ENCODE measurements at regions not wholly inside any gene's neighbourhood (a gene's known extent, or its start where the extent isn't known, plus 50 kb on each side); places are given as distances from the start of the nearest gene placed in this dataset.
"Not testable (repeated sequence)": the region's sequence is repeated elsewhere in the genome, so short reads cannot be mapped to it uniquely, and the experiment has no call there.

DNA sequence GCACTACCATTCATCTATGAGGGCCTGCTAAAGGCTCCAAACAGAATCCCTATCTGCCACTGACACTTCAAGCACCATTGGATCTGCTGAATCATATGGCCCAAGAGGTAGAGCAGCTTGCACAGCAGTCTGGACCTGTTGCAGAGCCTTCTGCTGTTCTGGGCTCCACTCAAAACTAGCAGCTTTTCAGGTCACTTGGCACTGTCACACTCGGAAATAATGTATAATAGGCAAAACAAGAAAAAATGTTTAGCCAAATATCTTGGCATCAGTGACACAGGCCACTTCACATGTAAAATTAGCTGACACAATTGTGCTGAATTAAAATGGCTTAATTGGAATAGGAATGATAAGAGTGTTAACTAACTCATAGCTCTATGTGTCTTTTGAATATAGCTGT, 1182.9 kb upstream of the LRRTM3 start:
- no peak for ATAC-seq

DNA sequence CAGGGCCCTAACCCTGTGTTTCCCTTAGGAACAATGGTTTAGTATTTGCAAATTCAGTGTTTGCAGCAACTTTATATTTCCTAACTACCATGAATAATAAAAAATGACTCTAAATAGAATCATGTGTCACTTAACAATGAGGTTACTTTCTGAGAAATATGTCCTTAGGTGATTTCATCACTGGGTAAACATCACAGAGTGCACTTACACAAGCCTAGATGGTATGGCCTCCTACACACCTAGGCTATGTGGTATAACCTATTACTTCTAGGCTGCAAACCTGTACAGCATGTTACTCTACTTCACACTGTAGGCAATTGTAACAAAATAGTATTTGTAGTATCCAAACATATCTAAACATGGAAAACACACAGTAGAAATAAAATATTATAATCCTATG, 1174.6 kb upstream of the LRRTM3 start:
- peak; percentile 90 for ATAC-seq

DNA sequence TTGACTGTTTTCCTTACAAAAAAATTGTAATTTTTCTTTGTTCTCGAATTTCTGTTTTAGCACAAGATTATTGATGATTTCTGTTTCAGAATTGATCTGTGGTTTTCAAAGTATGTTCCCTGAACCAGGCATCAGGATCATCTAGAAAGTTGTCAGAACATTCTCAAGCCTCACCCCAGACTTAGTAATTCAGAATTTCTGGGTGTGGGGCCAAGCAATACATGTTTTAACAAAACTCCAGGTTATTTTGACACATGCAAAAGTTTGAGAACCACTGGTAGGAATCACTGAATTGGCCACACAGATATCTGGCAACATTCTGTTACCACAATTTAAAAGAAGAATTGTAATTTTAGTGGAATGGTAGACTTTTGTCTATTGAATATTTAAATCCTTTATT, 1173.9 kb upstream of the LRRTM3 start:
- ATAC-seq, result peak; percentile 45

DNA sequence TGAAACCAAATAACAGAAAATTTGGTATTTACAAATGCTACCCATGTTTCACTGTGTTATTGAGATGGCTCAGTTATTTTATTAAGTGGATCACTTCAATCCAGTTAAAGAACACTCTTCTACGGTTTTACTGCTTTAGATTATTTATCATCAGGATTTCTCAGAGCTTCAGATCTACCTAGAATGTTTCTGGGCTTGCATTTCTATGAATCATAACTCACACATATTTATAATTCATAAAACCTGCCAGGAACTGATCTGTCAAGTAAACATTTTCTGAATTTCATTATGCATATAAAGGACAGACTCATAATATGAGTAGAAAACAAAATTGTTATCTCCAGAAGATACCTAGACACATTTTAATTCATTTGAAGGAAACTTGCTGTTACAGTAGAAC, 1172.3 kb upstream of the LRRTM3 start:
- no peak for ATAC-seq

DNA sequence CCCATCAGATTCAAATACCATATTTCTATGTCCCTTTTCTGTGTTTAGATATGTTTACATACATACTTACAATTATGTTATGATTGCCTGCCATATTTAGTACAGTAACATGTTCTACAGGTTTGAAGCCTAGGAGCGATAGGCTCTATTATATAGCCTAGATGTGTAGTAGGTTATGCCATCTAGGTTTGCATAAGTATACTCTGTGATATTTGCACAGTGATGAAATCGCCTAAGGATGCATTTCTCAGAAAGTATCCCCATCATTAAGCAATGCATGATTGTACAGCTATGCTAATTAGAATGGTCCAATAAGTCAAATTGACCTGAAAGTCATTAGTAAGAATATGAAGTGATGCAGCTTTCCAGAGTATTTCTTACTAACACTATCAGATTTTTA, 1171.7 kb upstream of the LRRTM3 start:
- peak; percentile 74 for ATAC-seq

DNA sequence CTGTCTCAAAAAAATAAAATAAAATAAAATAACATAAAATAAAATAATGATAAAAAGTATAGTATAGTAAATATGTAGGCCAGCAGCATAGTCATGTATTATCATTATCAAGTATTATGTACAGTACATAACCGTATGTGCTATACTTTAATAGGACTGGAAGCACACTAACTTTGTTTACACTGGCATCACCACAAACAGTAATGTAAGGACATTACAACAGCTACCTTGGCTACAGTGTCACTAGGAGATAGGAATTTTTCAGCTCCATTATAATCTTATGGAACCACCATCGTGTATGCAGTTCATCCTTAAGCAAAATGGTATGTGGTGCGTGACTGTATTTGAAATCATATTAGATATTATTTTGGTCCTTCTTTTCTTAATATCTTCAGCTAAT, 1163.5 kb upstream of the LRRTM3 start:
- no peak for ATAC-seq

DNA sequence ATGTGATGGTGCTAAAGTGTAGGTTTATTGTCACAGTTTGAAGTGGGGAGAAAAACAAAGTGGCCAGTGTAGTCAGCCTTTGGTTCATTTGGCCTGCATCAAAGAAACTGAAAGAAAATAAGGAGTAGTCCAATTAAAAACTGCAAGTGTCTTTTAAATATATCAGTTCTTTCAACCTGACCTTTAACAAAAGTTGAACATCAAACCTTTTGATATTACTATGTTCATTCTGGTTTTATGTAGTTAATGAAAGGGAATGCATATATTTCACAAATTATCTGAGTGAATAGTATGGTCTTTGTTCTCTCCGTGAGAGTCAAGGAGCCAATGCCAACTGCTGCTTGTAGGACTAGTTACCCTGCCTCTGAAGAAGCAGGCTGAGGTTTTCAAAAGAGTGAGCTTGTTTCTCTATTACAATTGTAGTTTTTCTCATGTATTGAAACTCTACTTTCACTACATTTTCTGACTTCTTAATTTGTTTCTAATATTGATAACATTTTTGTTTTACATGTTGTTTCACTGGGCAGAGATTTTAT, 1160.8 kb upstream of the LRRTM3 start:
- ATAC-seq, result no peak

DNA sequence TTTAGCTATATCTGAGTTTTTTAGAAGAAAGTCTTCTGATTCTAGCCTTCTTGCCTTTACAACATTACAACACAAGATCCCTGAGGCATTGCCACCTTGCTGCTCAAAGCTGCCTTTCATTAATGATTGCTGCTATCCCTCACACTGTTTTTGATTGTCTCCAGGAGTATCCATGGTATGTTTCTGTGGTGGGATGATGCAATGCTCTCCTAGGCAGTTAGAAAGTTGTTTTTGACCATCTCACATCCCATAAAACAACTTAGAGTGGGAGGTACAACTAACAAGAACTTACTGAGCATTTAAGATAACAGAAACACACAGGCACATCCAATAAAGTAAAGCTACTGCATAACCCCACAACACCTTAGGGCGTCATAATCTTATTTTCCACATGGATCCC, 1156.0 kb upstream of the LRRTM3 start:
- ATAC-seq, result no peak

DNA sequence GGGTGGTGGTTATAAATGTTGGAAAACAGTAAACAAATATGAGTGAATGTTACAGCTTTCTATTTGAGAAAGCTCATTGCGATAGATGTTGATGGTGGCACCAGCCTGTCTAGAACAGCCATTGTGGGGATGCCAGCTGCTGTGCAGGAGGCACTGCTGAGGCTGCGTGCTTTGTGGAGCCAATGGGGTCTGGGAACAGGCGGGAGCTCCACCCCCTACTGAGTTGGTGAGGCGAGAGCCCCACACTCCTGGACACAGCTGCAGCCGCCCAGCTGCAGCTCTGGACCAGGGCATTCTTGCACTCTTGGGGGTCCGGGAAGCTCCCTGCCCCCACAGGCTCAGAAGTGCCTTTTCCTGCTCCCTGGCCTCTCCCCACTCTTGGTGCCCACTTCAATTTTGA, 1147.1 kb upstream of the LRRTM3 start:
- no peak for ATAC-seq

DNA sequence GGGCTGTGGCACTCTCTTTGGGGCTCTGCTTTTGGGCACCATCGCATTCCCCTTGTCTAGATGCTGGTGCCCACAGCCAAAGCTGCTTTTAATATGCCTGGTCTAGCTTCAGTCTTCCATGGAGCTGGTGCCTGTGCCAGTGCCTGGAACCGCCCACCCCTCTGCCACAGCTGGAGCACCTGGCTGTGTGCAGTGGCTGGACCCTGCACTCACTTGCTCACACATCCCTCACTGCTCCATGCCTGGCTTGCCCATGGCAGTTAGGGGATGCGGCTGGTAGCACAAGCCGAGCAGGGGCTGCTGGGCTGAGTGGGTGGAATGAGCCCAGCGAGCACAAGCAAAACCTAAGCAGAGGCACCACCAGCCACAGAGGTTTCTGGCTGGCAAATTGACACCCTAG, 1145.9 kb upstream of the LRRTM3 start:
- no peak for ATAC-seq

DNA sequence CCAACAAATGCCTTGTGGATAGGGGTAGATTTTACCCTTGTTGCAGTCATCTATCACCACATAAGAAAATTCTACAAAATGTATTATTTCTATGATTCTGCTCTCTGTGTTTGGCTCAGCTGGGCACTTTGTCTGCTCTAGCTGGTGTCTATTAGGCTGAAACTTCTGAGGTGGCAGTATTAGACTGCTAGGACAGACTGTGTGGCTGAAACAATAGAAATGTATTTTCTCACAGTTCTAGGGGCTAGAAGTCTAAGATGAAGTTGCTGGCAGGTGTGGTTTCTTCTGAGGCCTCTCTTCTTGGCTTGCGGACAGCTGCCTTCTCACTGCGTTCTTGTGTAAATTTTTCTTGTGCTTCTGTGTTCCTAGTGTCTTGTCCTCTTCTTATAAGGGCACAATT, 1139.6 kb upstream of the LRRTM3 start:
- no peak for ATAC-seq

DNA sequence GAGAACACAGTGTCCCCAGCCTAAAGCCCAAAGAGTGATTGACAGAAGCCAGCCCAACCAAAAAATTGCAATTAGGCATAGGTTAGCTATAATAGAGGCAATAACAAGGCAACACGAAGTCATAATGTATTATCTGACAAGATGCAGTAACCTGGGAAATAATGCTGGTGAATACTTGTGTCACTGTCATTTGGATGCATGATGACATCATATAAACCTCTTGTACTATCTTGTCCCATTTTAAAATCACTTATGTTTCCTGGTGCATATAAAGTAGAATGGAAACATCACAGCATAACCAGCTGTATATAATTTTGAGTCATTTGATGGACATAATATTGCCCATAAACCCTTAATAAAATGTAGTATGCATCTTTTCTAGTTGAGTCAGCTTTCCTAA, 1138.3 kb upstream of the LRRTM3 start:
- ATAC-seq, result no peak

DNA sequence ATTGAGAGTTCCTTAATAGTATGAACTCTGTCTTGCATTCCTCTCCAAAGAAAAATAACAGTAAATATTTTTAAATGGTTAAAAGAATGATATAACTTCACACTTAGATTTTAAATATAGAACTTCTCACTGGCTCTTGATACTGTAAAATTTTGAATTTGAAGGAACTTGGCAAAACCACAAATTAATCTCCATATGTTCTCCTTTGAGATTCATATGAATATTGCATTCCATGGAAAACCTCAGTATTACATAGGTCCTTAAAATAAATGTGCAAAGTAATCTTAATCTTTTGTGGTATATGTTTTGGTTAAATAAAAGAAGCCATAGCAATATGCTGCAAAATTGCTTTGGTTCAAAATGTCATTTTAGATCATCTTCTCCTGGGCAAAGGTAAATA, 1137.6 kb upstream of the LRRTM3 start:
- no peak for ATAC-seq

DNA sequence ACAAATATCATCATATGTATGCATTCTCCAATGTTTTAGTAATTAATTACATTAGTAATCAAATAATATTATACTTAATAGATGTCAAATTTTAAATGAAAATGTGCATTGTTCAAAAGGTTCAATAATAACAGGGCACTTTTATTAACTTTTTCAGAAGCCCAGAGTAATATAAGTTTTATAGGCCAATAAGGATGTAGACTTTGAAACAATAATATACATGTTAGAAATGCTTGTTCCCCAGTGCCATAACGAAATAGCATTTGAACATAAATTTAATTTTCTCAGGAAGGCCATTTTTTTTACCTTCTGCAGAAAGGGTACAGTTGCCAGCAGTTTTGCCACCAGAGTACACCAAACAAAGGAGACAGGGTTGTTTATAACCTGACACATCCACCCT, 1133.9 kb upstream of the LRRTM3 start:
- ATAC-seq, result no peak

DNA sequence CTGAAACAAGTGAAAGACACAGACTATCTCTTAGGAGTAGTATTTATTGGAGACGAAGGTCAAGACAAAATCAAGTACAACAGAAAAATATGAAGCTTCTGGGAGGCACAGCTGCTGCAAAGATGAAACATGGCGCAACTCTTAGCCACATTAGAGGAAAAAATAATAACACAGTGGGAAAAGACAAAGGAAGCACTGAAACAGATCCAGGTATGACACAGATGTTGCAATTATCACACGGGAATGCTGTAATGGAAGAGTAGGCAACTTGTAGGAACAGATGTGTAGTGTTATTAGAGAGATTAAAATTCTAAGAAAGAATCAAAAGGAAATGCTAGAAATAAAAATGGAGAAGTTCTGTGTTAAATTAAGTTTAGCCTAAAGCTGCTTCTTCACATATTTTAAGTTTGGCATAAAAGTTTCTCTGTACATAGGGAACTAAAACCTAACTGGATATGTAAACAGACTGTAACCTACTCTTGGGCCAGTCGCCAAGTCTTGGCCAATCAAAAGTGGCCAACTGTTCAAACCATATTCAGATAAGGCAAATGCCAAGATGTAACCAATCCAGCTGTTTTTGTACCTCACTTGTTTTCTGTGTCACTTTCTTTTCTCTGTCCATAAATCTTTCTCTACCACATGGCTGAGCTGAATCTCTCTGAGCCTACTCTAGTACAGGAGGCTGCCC, 1132.0 kb upstream of the LRRTM3 start:
- ATAC-seq, result no peak

DNA sequence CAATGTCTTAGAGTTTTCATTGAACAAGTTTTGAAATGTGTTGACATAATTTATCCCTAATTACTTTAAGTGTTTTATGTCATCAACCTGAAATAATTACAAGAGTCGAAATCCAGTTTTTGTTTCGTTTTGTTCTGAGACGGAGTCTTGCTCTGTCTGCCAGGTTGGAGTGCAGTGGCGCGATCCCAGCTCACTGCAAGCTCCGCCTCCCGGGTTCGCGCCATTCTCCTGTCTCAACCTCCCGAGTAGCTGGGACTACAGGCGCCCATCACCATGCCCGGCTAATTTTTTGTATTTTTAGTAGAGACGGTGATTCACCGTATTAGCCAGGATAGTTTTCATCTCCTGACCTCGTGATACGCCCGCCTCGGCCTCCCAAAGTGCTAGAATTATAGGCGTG, 1131.0 kb upstream of the LRRTM3 start:
- not testable (repeated sequence) for ATAC-seq

DNA sequence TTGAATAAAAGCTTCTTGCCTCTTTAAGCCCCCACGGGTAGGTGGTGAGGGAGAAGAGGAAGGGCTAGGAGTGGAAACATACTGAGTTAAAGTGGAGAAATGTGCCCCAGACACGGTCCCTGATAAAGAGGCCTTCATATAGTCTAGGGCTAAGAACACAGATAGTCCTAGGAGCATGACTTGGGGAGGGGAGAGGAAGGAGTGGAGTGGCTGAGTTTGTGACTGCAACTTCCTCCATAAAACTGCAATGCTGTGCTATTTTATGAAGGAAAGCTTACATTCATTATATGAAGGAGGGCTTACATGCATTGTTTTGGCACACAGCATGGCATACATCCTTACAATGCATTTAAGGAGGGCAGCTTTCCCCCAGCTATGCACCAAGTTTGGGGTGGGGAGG, 1129.4 kb upstream of the LRRTM3 start:
- no peak for ATAC-seq

DNA sequence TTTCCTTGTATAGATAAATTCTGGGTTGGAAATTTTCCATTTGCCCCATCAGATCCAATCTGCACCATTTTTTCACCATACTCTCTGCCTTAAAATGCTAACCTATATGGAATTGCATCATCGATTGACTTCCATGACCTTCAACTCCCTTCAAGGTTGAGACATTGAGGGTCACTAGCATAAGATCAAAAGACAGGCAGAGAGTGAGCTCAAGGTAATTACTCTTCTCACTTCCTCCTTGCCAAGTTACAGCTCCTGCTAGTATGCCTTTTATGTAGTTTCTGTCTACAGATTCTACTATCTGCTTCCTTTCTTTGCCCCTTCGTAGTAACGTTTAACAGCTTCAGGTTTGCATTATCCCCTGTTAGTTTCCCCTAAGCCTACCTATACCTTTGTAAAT, 1127.7 kb upstream of the LRRTM3 start:
- no peak for ATAC-seq

DNA sequence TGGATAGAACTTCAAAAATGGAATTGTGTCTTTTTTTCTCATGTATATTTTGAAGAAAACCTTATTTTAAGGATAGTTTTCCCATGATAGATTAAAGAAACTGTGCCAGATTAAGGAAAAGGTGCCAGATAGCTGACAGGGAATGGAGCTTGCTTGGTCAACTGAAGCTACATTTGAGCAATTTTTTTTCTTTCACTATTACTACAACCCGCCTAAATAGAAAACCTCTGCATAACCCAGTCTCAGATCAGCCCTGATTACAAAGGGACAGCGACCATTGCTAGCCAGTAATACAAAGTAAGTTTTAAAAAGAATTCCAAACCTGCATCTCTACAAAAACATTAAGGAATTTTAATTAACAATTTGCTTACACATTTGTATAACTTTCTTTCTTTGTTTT, 1123.4 kb upstream of the LRRTM3 start:
- ATAC-seq, result no peak

DNA sequence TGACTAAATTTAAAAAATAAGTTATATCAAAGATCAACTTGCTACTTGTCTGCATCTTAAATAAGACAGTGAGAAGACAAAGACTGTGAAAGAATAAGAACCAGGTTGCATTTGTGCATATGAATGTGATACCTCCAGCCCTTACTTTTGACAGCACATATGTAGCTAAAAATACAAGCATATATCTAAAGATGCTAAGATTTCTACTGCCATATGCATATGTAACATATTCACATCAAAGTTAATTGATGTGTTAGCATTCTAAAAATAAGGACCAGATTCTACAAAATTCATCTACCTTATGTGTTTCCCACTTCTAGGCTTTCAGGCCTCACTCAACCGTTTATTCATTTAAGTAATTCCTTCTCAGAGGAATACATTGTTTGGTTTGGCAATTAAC, 1120.3 kb upstream of the LRRTM3 start:
- ATAC-seq, result no peak

DNA sequence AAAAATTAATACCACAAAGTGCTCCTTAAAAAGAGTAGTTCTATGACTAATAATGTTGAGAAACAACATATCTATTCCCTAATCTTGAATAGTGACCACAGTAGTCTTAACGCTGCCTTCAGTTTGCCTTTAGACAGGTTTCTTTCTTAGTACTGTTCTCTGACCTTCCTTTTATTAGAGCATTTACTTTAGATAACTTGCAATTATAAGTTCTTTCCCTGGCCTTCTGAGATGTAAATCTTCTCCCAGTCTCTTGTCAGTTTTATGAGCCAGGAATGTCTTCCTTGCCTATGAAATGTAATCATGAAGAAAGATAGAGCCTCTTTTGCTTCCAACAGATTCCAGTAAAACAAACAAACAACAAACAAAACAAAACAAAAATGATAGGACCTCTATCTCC, 1119.8 kb upstream of the LRRTM3 start:
- no peak for ATAC-seq

DNA sequence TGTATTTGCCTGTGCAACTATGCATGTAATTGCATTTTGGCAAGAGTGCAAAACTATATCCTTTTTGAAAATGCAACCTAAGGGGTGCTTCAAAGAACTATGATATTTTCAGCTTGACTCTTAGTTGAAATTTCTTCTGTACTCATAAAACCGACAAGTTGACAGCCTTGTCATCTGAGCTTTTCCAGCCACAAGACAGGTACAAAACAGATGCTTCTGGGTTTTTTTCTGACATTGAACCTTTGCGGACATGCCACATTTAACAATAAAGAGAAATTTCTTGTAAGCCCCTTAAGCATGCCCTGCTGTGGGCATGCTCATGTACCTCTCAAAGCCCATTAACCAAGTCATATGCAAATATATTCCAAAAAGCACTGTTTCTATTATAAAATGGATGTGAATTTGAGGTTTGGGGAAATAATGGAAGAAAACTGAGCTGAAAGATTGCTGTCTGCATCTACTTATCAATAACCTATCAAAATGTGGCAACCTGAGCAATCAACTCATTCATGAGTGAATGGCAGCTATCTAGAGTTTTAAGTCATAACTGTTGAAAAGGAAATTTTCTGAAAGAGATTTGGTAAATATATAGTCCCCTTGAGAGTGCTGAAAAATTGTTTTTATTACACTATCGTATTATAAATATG, 1117.0 kb upstream of the LRRTM3 start:
- no peak for ATAC-seq

DNA sequence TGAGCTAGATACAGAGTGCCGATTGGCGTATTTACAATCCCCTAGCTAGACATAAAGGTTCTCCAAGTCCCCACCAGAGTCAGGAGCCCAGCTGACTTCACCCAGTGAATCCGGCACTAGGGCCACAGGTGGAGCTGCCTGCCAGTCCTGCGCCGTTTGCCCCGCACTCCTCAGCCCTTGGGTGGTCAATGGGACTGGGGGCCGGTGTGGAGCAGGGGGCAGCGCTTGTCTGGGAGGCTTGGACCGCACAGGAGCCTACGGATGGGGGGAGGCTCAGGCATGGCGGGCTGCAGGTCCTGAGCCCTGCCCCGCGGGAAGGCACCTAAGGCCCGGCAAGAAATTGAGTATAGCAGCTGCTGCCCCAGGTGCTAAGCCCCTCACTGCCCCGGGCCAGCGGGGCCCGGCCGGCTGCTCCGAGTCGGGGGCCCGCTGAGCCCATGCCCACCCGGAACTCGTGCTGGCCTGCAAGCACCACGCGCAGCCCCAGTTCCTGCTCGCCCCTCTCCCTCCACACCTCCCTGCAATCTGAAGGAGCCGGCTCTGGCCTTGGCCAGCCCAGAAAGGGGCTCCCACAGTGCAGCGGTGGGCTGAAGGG, 1113.8 kb upstream of the LRRTM3 start:
- no peak for ATAC-seq

DNA sequence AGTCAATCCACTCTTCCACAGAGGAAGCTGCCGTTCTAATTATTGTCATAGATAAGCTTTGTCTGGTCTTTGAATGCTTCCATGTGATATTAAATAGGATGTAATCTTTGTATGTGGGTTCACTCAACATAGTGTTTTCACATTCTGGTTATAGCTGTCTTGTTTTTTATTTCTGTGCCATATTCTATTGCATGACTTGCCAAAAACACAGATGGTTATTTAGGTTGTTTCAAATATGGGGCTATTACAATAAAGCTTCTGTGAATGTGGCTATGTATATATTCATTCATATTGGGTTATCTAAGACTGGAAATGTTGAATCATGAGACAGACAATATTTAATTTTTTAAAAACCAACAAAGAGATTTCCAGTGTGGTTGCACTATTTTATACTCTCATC, 1109.3 kb upstream of the LRRTM3 start:
- ATAC-seq, result no peak
